ENCODE measurements at regions not wholly inside any gene's neighbourhood (a gene's known extent, or its start where the extent isn't known, plus 50 kb on each side); places are given as distances from the start of the nearest gene placed in this dataset.
A peak's percentile ranks its signal among the peaks of the same experiment; 100 is the strongest.

GRCh38 chr9:129385211-129385934, 207.3 kb upstream of the IER5L start:
- H3K9me3 ChIP-seq (ENCODE audit: control insufficient read depth in 5 of 5, low read length in 5 of 5): no peaks in the 10 kb centered on the region
- peaks cover 3 to 20% (median 15%) of the 10 kb centered on the region in 5 donors for H3K4me1 ChIP-seq (ENCODE audit: control insufficient read depth in 5 of 5, insufficient read depth in 5 of 5, low read length in 5 of 5)
- no peaks in the 10 kb centered on the region for H3K36me3 ChIP-seq (ENCODE audit: control insufficient read depth in 5 of 5, insufficient read depth in 5 of 5, low read length in 5 of 5)
- H3K27me3 ChIP-seq (ENCODE audit: control insufficient read depth in 5 of 5, insufficient read depth in 4 of 5, low read length in 5 of 5): no peaks in the 10 kb centered on the region
- no peak overlapping the region for H3K27ac ChIP-seq (ENCODE audit: low read depth, low read length)
- no peak overlapping the region for H3K4me3 ChIP-seq (ENCODE audit: low read depth in 1 of 5, low read length in 5 of 5)
- no peak overlapping the region for H3K9ac ChIP-seq (ENCODE audit: low read length in 5 of 5)

- no peaks in the 10 kb centered on the region for H3K9me3 ChIP-seq (ENCODE audit: control insufficient read depth in 5 of 5, low read length in 5 of 5)
- no peak overlapping the region for H3K4me3 ChIP-seq (ENCODE audit: low read depth in 1 of 5, low read length in 5 of 5)
- H3K36me3 ChIP-seq (ENCODE audit: control insufficient read depth in 5 of 5, insufficient read depth in 5 of 5, low read length in 5 of 5): no peaks in the 10 kb centered on the region
- H3K27me3 ChIP-seq (ENCODE audit: control insufficient read depth in 5 of 5, insufficient read depth in 4 of 5, low read length in 5 of 5): peaks cover 0 to 1% (median 0%) of the 10 kb centered on the region in 5 donors
- H3K9ac ChIP-seq (ENCODE audit: low read length in 5 of 5): peak overlapping the region in 2 of 5 donors; percentile 75 to 78
- H3K27ac ChIP-seq (ENCODE audit: low read depth, low read length): peak overlapping the region; percentile 69
- H3K4me1 ChIP-seq (ENCODE audit: control insufficient read depth in 5 of 5, insufficient read depth in 5 of 5, low read length in 5 of 5): peaks cover 3 to 20% (median 15%) of the 10 kb centered on the region in 5 donors
Observed at GRCh38 chr9:129384491-129385210, 206.6 kb upstream of the IER5L start.

GRCh38 chr9:129383561-129384490, 205.8 kb upstream of the IER5L start:
- H3K9me3 ChIP-seq (ENCODE audit: control insufficient read depth in 5 of 5, low read length in 5 of 5): no peaks in the 10 kb centered on the region
- peak overlapping the region; percentile 69 for H3K27ac ChIP-seq (ENCODE audit: low read depth, low read length)
- H3K4me1 ChIP-seq (ENCODE audit: control insufficient read depth in 5 of 5, insufficient read depth in 5 of 5, low read length in 5 of 5): peaks cover 3 to 20% (median 15%) of the 10 kb centered on the region in 5 donors
- no peaks in the 10 kb centered on the region for H3K36me3 ChIP-seq (ENCODE audit: control insufficient read depth in 5 of 5, insufficient read depth in 5 of 5, low read length in 5 of 5)
- H3K4me3 ChIP-seq (ENCODE audit: low read depth in 1 of 5, low read length in 5 of 5): peak overlapping the region; percentile 37 to 74 (median 65)
- peaks cover 0 to 5% (median 0%) of the 10 kb centered on the region in 5 donors for H3K27me3 ChIP-seq (ENCODE audit: control insufficient read depth in 5 of 5, insufficient read depth in 4 of 5, low read length in 5 of 5)
- peak overlapping the region; percentile 48 to 79 (median 75) for H3K9ac ChIP-seq (ENCODE audit: low read length in 5 of 5)

- peak overlapping the region; percentile 69 for H3K27ac ChIP-seq (ENCODE audit: low read depth, low read length)
- peak overlapping the region; percentile 48 to 79 (median 75) for H3K9ac ChIP-seq (ENCODE audit: low read length in 5 of 5)
- H3K36me3 ChIP-seq (ENCODE audit: control insufficient read depth in 5 of 5, insufficient read depth in 5 of 5, low read length in 5 of 5): no peaks in the 10 kb centered on the region
- peaks cover 3 to 20% (median 15%) of the 10 kb centered on the region in 5 donors for H3K4me1 ChIP-seq (ENCODE audit: control insufficient read depth in 5 of 5, insufficient read depth in 5 of 5, low read length in 5 of 5)
- H3K9me3 ChIP-seq (ENCODE audit: control insufficient read depth in 5 of 5, low read length in 5 of 5): no peaks in the 10 kb centered on the region
- peaks cover 0 to 5% (median 0%) of the 10 kb centered on the region in 5 donors for H3K27me3 ChIP-seq (ENCODE audit: control insufficient read depth in 5 of 5, insufficient read depth in 4 of 5, low read length in 5 of 5)
- peak overlapping the region; percentile 52 to 74 (median 65) for H3K4me3 ChIP-seq (ENCODE audit: low read depth in 1 of 5, low read length in 5 of 5)
Observed at GRCh38 chr9:129383019-129383560, 205.0 kb upstream of the IER5L start.

GRCh38 chr9:129382281-129383018, 204.4 kb upstream of the IER5L start:
- Histone ChIP-seq H3K36me3 (ENCODE audit: control insufficient read depth in 5 of 5, insufficient read depth in 5 of 5, low read length in 5 of 5) (no peaks in the 10 kb centered on the region), H3K27ac (ENCODE audit: low read depth, low read length) (peak overlapping the region; percentile 69), H3K9ac (ENCODE audit: low read length in 5 of 5) (peak overlapping the region in 3 of 5 donors; percentile 48 to 78 (median 75)), H3K9me3 (ENCODE audit: control insufficient read depth in 5 of 5, low read length in 5 of 5) (no peaks in the 10 kb centered on the region), H3K4me3 (ENCODE audit: low read depth in 1 of 5, low read length in 5 of 5) (peak overlapping the region; percentile 52 to 74 (median 65)), H3K27me3 (ENCODE audit: control insufficient read depth in 5 of 5, insufficient read depth in 4 of 5, low read length in 5 of 5) (peaks cover 0 to 5% (median 0%) of the 10 kb centered on the region in 5 donors), H3K4me1 (ENCODE audit: control insufficient read depth in 5 of 5, insufficient read depth in 5 of 5, low read length in 5 of 5) (peaks cover 3 to 20% (median 15%) of the 10 kb centered on the region in 5 donors)

- Histone ChIP-seq H3K9ac (ENCODE audit: low read length in 5 of 5) (no peak overlapping the region), H3K4me3 (ENCODE audit: low read depth in 1 of 5, low read length in 5 of 5) (no peak overlapping the region), H3K9me3 (ENCODE audit: control insufficient read depth in 5 of 5, low read length in 5 of 5) (no peaks in the 10 kb centered on the region), H3K4me1 (ENCODE audit: control insufficient read depth in 5 of 5, insufficient read depth in 5 of 5, low read length in 5 of 5) (peaks cover 3 to 20% (median 15%) of the 10 kb centered on the region in 5 donors), H3K27me3 (ENCODE audit: control insufficient read depth in 5 of 5, insufficient read depth in 4 of 5, low read length in 5 of 5) (peaks cover 0 to 5% (median 0%) of the 10 kb centered on the region in 5 donors), H3K36me3 (ENCODE audit: control insufficient read depth in 5 of 5, insufficient read depth in 5 of 5, low read length in 5 of 5) (no peaks in the 10 kb centered on the region), H3K27ac (ENCODE audit: low read depth, low read length) (no peak overlapping the region)
Observed at GRCh38 chr9:129381481-129381957, 203.5 kb upstream of the IER5L start.

- no peak overlapping the region for H3K4me3 ChIP-seq (ENCODE audit: low read depth in 1 of 5, low read length in 5 of 5)
- peaks cover 0 to 5% (median 0%) of the 10 kb centered on the region in 5 donors for H3K27me3 ChIP-seq (ENCODE audit: control insufficient read depth in 5 of 5, insufficient read depth in 4 of 5, low read length in 5 of 5)
- no peak overlapping the region for H3K27ac ChIP-seq (ENCODE audit: low read depth, low read length)
- H3K4me1 ChIP-seq (ENCODE audit: control insufficient read depth in 5 of 5, insufficient read depth in 5 of 5, low read length in 5 of 5): peaks cover 3 to 20% (median 15%) of the 10 kb centered on the region in 5 donors
- no peak overlapping the region for H3K9ac ChIP-seq (ENCODE audit: low read length in 5 of 5)
- no peaks in the 10 kb centered on the region for H3K9me3 ChIP-seq (ENCODE audit: control insufficient read depth in 5 of 5, low read length in 5 of 5)
- H3K36me3 ChIP-seq (ENCODE audit: control insufficient read depth in 5 of 5, insufficient read depth in 5 of 5, low read length in 5 of 5): no peaks in the 10 kb centered on the region
Observed at GRCh38 chr9:129380961-129381401, 202.9 kb upstream of the IER5L start.

- no peak overlapping the region for H3K4me3 ChIP-seq (ENCODE audit: low read depth in 1 of 5, low read length in 5 of 5)
- no peak overlapping the region for H3K27ac ChIP-seq (ENCODE audit: low read depth, low read length)
- no peaks in the 10 kb centered on the region for H3K36me3 ChIP-seq (ENCODE audit: control insufficient read depth in 5 of 5, insufficient read depth in 5 of 5, low read length in 5 of 5)
- no peak overlapping the region for H3K9ac ChIP-seq (ENCODE audit: low read length in 5 of 5)
- H3K9me3 ChIP-seq (ENCODE audit: control insufficient read depth in 5 of 5, low read length in 5 of 5): no peaks in the 10 kb centered on the region
- peaks cover 0 to 5% (median 0%) of the 10 kb centered on the region in 5 donors for H3K27me3 ChIP-seq (ENCODE audit: control insufficient read depth in 5 of 5, insufficient read depth in 4 of 5, low read length in 5 of 5)
- peaks cover 3 to 20% (median 15%) of the 10 kb centered on the region in 5 donors for H3K4me1 ChIP-seq (ENCODE audit: control insufficient read depth in 5 of 5, insufficient read depth in 5 of 5, low read length in 5 of 5)
Observed at GRCh38 chr9:129379886-129380285, 201.8 kb upstream of the IER5L start.
